Aorta (tissue), 5 donors: ENCODE measurements at regions not wholly inside any gene's neighbourhood (a gene's known extent, or its start where the extent isn't known, plus 50 kb on each side); places are given as distances from the start of the nearest gene placed in this dataset.

Experiments used
- ATAC-seq: fragments of 200-7000 bp; cut with Tn5 transposase; one replicate; pipeline ENCODE4 v1.9.1; 2022; ENCODE audit warnings: moderate library complexity; ENCODE audit not compliant: low FRiP score
- DNase-seq, 2 donors: peaks; one replicate each; pipeline ENCODE4 v3.0.0-alpha.2; 2020
- H3K27ac ChIP-seq, 2 donors: one replicate each; pipeline ENCODE4 v1.5.1; 2013; ENCODE audit warnings: low read length in 2 of 2, mild to moderate bottlenecking in 2 of 2, moderate library complexity in 2 of 2, control low read depth in 1 of 2, inconsistent platforms in 1 of 2, low read depth in 1 of 2
- H3K27me3 ChIP-seq, 2 donors: one replicate each; pipeline ENCODE4 v1.6.1; 2013; ENCODE audit warnings: control low read depth in 1 of 2, low read length in 1 of 2, mild to moderate bottlenecking in 1 of 2, moderate library complexity in 1 of 2; ENCODE audit not compliant: insufficient read depth in 2 of 2, control insufficient read depth in 1 of 2
- H3K36me3 ChIP-seq, 2 donors: one replicate each; pipeline ENCODE4 v1.6.1; 2013; ENCODE audit warnings: control low read depth in 1 of 2, low read length in 1 of 2, mild to moderate bottlenecking in 1 of 2; ENCODE audit not compliant: insufficient read depth in 2 of 2, control insufficient read depth in 1 of 2
- H3K4me1 ChIP-seq, 2 donors: one replicate each; pipeline ENCODE4 v1.6.1; 2013; ENCODE audit warnings: low read length in 2 of 2, control low read depth in 1 of 2, mild to moderate bottlenecking in 1 of 2, moderate library complexity in 1 of 2; ENCODE audit not compliant: insufficient read depth in 2 of 2, control insufficient read depth in 1 of 2
- H3K4me3 ChIP-seq, 2 donors: one replicate each; pipeline ENCODE4 v1.5.1; 2013; ENCODE audit warnings: low read length in 2 of 2, control low read depth in 1 of 2, mild to moderate bottlenecking in 1 of 2
- H3K9me3 ChIP-seq: one replicate; pipeline ENCODE4 v1.6.1; 2013; ENCODE audit warnings: mild to moderate bottlenecking, low read length; ENCODE audit not compliant: control insufficient read depth
- WGBS, 2 donors: extraction: QIAGEN DNeasy Blood & Tissue Kit; methylation state at CpG; one replicate each; pipeline ENCODE4 v1.1.7; 2013; 5-methylcytosine and 5-hydroxymethylcytosine counted together
- intact Hi-C, 2 donors: fragments of 100-400 bp; cut with DNase I; formaldehyde crosslinking; loops; one replicate each; pipeline versions ENCODE4 v1.14.2 to v1.15.0; 2022
- donor health status: healthy with polysubstance abuse.
- donor health status: Bipolar disorder and iron deficiency.
- donor health status: DM: no; HTN: no; CAD: no.
- donor health status: DM: no; HTN: no; CAD: no.
- donor health status: DM: yes; HTN: yes; CAD: no.

- WGBS, 2 donors = 78 to 80% methylated on average over 3 of the region's 3 CpGs
- Histone ChIP-seq H3K27me3 (peaks cover 0 to 1% of the 10 kb centered on the region in 2 donors), H3K9me3 (no peaks in the 10 kb centered on the region), H3K36me3 (no peaks in the 10 kb centered on the region), H3K4me1 (no peaks in the 10 kb centered on the region), H3K27ac (no peak overlapping the region), H3K4me3 (no peak overlapping the region)
- intact Hi-C loops = no loop called here
- DNase-seq (no peak), ATAC-seq (no peak)
These were observed 202.0 kb upstream of the SALL1 start for GRCh38 chr16:51353055-51353454.

DNA sequence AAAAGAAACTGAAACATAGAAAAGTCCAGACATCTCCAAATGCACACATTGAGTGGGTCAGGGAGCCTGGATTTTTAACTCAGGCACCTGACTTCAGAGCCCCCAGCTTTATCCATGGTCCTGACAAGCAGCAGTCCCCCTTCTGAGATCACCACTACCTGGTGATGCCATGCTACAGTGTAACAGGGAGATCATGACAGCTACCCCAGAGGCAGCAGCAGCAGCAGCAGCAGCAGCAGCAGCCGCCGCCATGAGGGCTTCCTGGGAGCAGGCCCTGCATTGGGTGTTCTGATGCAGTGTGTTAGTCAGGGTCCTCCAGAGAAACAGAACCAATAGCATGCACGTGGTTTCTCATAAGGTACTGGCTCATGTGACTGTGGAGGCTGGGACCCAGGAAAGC lies 198.6 kb upstream of the SALL1 start:
- peaks cover 1% of the 10 kb centered on the region for H3K9me3 ChIP-seq
- intact Hi-C loops = no loop called here
- H3K27ac ChIP-seq = no peak overlapping the region
- no peaks in the 10 kb centered on the region for H3K36me3 ChIP-seq
- H3K27me3 ChIP-seq = peaks cover 0 to 1% of the 10 kb centered on the region in 2 donors
- ATAC-seq (no peak), DNase-seq (no peak)
- H3K4me1 ChIP-seq = no peaks in the 10 kb centered on the region
- H3K4me3 ChIP-seq = no peak overlapping the region
- 87 to 89% methylated on average over 3 of the region's 3 CpGs for WGBS, 2 donors

- no peaks in the 10 kb centered on the region for H3K4me1 ChIP-seq
- DNase-seq (no peak), ATAC-seq (no peak)
- 57 to 65% methylated on average over 4 of the region's 4 CpGs for WGBS, 2 donors
- no peaks in the 10 kb centered on the region for H3K27me3 ChIP-seq
- intact Hi-C loops = no loop called here
- H3K4me3 ChIP-seq = no peak overlapping the region
- no peak overlapping the region for H3K27ac ChIP-seq
- no peaks in the 10 kb centered on the region for H3K36me3 ChIP-seq
- H3K9me3 ChIP-seq = peaks cover 3% of the 10 kb centered on the region
These were observed 192.3 kb upstream of the SALL1 start for GRCh38 chr16:51343411-51343810.

DNA sequence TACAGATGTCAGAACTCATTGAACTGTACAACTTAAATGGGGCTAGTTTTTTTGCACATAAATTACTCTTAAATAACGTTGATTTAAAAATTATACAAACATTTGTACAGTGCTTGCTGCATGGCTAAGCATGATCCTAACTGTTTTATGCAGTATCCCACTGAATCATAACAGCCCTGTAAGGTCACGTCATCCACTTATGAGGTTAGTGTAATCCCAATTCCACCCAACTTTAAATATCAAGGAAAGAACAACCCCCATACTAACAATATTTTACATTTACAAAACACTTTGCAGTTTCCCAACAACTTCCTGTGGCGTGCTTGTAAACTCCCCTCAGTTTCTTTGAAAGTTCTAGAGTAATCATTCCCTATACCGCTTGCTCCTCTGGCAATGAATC lies 190.1 kb upstream of the SALL1 start:
- ATAC-seq (no peak), DNase-seq (no peak)
- intact Hi-C loops = no loop called here
- H3K4me1 ChIP-seq = no peaks in the 10 kb centered on the region
- H3K27ac ChIP-seq = no peak overlapping the region
- H3K27me3 ChIP-seq = no peaks in the 10 kb centered on the region
- H3K36me3 ChIP-seq = no peaks in the 10 kb centered on the region
- WGBS, 2 donors = 30 to 37% methylated on average over 4 of the region's 4 CpGs
- peaks cover 1% of the 10 kb centered on the region for H3K9me3 ChIP-seq
- H3K4me3 ChIP-seq = no peak overlapping the region

- intact Hi-C loops = no loop called here
- Histone ChIP-seq H3K27me3 (no peaks in the 10 kb centered on the region), H3K36me3 (no peaks in the 10 kb centered on the region), H3K27ac (no peak overlapping the region), H3K4me1 (no peaks in the 10 kb centered on the region), H3K9me3 (no peaks in the 10 kb centered on the region), H3K4me3 (no peak overlapping the region)
- DNase-seq (no peak), ATAC-seq (no peak)
- WGBS, 2 donors = 64 to 73% methylated on average over 3 of the region's 3 CpGs
These were observed 186.6 kb upstream of the SALL1 start for GRCh38 chr16:51337662-51338061.

DNA sequence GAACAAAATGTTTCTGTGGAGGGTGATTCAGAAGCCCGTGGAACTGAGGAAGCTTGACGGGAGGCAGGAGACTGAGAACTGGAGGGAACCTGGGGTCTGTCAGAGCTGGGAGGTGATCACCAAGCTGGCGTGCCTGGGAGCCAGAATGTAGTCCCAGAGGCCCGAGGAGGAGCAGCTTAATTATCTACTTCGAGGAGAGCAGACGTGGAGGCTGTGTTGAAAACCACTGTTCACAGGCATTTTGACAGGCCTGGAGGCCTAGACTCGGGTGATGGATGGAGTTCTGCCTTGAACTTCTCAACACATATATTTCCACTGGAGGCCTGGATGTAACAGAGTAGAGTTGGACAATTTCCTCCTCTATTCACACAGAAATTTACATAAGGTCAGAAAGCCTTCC lies 177.7 kb upstream of the SALL1 start:
- no peak for ATAC-seq
- WGBS, 2 donors = 16 to 24% methylated on average over 7 of the region's 7 CpGs

DNA sequence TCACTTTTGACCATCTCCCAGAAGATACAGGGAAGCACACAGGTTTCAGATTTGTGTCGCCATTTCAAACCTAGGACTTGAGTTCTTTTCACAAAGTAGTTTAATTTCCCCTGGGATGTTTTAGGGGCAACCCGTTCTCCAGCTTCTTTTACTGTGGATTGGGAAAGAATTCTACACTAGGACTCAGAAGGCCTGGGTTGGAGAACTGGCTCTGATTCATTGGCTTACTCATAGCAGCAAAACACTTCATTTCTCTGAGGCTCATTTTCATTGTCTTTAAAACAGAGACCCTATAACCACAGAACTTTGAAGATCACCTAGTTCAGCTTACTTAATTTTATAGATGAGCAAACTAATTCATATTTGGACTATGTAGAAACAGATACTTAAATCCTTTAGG lies 175.9 kb upstream of the SALL1 start:
- ATAC-seq (no peak), DNase-seq (no peak)
- H3K9me3 ChIP-seq = no peaks in the 10 kb centered on the region
- H3K4me1 ChIP-seq = no peaks in the 10 kb centered on the region
- intact Hi-C loops = no loop called here
- H3K27me3 ChIP-seq = no peaks in the 10 kb centered on the region
- H3K36me3 ChIP-seq = no peaks in the 10 kb centered on the region
- WGBS, 2 donors = 46 to 52% methylated on average over 2 of the region's 2 CpGs
- no peak overlapping the region for H3K27ac ChIP-seq
- H3K4me3 ChIP-seq = no peak overlapping the region

More for the DNA sequence above, 177.7 kb upstream of the SALL1 start:
- Histone ChIP-seq H3K27ac (no peak overlapping the region), H3K9me3 (no peaks in the 10 kb centered on the region), H3K4me3 (no peak overlapping the region), H3K36me3 (no peaks in the 10 kb centered on the region), H3K4me1 (no peaks in the 10 kb centered on the region), H3K27me3 (no peaks in the 10 kb centered on the region)
- DNase-seq = no peak
- intact Hi-C loops = no loop called here

DNA sequence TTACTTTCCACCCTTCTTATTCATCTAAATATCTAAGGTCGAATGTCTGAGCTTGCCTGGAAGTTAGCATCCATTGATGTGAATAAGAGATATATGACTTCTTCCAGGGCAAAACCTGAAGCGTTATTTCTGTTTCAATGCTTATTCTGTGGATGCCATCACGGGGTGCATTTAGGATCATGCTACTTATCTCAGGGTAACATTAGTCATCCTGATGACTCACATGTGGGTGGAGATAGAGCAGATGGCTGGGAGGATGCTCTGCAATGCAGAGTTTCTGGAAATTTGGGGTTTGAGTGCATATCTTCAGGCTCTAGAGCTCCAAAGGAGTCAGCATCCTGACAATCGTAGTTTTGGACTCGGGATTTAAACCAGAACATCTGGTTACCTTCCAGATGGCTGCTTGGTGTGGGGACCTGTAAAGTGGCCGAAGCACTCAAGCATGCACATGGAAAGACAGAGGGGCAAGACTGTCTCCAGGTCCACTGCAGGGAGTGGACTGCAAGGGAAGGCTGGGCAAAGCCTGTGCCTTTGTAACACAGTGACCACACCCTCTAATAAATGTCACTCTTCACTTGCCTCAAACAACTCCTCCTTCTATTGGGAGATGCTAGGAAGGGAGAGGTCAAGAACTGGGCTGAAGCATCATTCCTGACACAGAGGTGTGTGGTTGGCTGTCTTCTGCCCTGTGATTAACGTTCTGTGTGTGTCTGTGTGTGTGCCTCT lies 175.2 kb upstream of the SALL1 start:
- WGBS, 2 donors = 46 to 64% methylated on average over 7 of the region's 7 CpGs
- ATAC-seq = no peak
- no peaks in the 10 kb centered on the region for H3K27me3 ChIP-seq

DNA sequence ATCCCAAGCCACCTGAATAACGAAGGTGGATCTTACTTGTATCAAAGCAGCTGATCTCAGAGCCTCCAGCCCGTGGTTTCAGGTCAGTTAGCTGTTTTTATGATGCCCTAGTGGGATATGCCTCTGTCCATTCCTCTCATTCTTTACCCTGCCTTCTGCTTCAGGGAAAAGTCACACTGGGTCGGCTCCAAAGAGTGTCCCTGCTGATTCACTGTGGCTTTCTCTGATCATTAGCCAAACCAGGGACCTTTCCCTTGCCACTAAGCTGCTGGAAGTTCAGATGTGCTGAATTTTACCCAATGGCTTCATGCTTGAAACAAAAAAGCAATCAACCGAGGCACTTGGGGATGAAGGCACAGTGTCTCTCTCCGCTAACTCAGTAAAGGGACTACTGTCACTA lies 170.2 kb upstream of the SALL1 start:
- no peaks in the 10 kb centered on the region for H3K9me3 ChIP-seq
- H3K4me3 ChIP-seq = no peak overlapping the region
- DNase-seq = no peak
- H3K27me3 ChIP-seq = peaks cover 0 to 2% of the 10 kb centered on the region in 2 donors
- 60 to 70% methylated on average over 5 of the region's 5 CpGs for WGBS, 2 donors
- no peaks in the 10 kb centered on the region for H3K36me3 ChIP-seq
- H3K27ac ChIP-seq = no peak overlapping the region
- no peaks in the 10 kb centered on the region for H3K4me1 ChIP-seq
- no peak for ATAC-seq
- intact Hi-C loops = no loop called here

More for the DNA sequence above, 175.2 kb upstream of the SALL1 start:
- no peak overlapping the region for H3K27ac ChIP-seq
- no peaks in the 10 kb centered on the region for H3K9me3 ChIP-seq
- intact Hi-C loops = no loop called here
- H3K36me3 ChIP-seq = no peaks in the 10 kb centered on the region
- H3K4me1 ChIP-seq = no peaks in the 10 kb centered on the region
- no peak for DNase-seq
- H3K4me3 ChIP-seq = no peak overlapping the region
